ENCODE measurements at regions not wholly inside any gene's neighbourhood (a gene's known extent, or its start where the extent isn't known, plus 50 kb on each side); places are given as distances from the start of the nearest gene placed in this dataset.

DNA sequence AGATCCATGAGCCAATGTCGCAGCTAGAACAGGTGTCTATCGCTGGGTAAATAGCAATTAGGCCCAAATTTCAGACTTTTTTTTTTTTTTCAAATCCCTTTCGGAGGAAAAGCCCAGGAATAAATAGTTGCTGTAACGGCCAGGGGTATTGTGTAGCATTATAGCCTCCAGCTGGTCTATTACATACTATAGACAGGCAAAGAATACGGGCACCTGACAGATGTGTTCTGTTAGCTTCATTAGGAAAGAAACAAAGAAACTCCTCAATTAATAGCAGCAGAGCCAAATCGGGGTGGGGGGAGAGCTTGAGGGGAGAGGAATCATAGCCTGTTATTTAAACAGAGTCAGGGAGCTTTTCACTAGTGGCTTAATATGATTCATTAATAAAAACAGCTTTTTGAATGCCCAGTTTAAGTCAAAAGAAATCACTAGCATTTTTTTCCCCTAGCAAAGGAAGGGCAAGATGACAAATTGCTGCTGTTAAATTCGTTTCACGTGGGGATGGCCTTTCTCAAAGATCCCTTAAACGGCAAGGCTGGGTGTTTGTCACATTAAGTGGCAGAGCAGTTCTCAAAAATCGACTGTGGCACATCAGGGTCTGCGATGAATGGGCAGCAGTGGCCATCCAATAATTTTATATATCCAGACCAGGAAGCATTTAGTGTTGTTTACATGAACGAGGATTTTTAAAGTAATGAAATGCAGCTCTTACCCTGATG is 139.4 kb downstream of the ID4 start:
- no peak for DNase-seq
- Histone ChIP-seq H3K27me3 (replicated peaks; ENCODE audit: control insufficient read depth, insufficient read depth, low read length) (no peaks in the 10 kb centered on the region), H3K4me3 (ENCODE audit: low read depth, low read length) (no peak overlapping the region), H3K4me1 (no peaks in the 10 kb centered on the region), H3K36me3 (ENCODE audit: control insufficient read depth, insufficient read depth, low read length) (no peaks in the 10 kb centered on the region), H3K9me3 (no peaks in the 10 kb centered on the region)
- H3K9me3 Mint-ChIP-seq (ENCODE audit: unreplicated experiment): no peaks in the 10 kb centered on the region
- H3K4me3 Mint-ChIP-seq (ENCODE audit: unreplicated experiment): no peak overlapping the region
- intact Hi-C loops (cut with micrococcal nuclease; ENCODE audit: unreplicated experiment): no loop called here
- H3K4me1 Mint-ChIP-seq (ENCODE audit: low read depth, unreplicated experiment): no peaks in the 10 kb centered on the region
- no peak for TF ChIP-seq CTCF (IDR thresholded peaks at IDR 0.05; ENCODE audit: insufficient read depth in 1 of 2, low read depth in 1 of 2, low read length in 1 of 2, severe bottlenecking in 1 of 2, unreplicated experiment in 1 of 2)
- H3K27me3 Mint-ChIP-seq (ENCODE audit: insufficient read depth, unreplicated experiment): peaks cover 10% of the 10 kb centered on the region
- CTCF ChIA-PET: interaction anchor here (0.7 kb wide), 1 partner anchor 56 kb away, joined by 3 read pairs; no protein-coding TSS in a partner anchor
- H3K36me3 Mint-ChIP-seq (ENCODE audit: insufficient read depth, unreplicated experiment): no peaks in the 10 kb centered on the region
- no TSS peak for BruUV-seq (replicated peaks)
- POLR2A ChIA-PET: no interaction called here
- H3K27ac Mint-ChIP-seq (ENCODE audit: unreplicated experiment): no peak overlapping the region

DNA sequence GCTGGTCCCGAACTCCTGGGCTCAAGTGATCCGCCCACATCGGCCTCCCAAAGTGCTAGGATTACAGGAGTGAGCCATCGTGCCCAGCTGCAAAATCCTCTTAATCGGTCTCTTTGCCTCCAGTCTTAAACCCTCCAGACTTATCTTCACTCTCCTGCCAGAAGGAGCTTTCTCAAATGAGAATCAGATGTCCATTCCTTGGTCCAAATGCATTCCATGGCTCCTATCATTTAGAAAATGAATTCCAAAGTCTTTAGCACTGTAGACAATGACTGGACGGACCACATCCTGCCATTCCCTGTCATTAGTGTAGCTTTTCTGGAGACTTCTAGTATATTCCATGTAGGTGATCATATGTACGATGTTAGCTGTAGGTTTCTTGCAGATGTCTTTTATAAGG is 141.9 kb downstream of the ID4 start:
- CTCF ChIA-PET: no interaction called here
- POLR2A ChIA-PET: no interaction called here

GRCh38 chr6:19979986-19980385 is 142.8 kb downstream of the ID4 start:
- Mint-ChIP-seq H3K9me3 (ENCODE audit: unreplicated experiment) (no peaks in the 10 kb centered on the region), H3K4me1 (ENCODE audit: low read depth, unreplicated experiment) (no peaks in the 10 kb centered on the region), H3K36me3 (ENCODE audit: insufficient read depth, unreplicated experiment) (no peaks in the 10 kb centered on the region), H3K27me3 (ENCODE audit: insufficient read depth, unreplicated experiment) (peaks cover 20% of the 10 kb centered on the region), H3K27ac (ENCODE audit: unreplicated experiment) (no peak overlapping the region), H3K4me3 (ENCODE audit: unreplicated experiment) (no peak overlapping the region)
- no peak for DNase-seq
- CTCF ChIA-PET: no interaction called here
- intact Hi-C loops (cut with micrococcal nuclease; ENCODE audit: unreplicated experiment): no loop called here
- Histone ChIP-seq H3K36me3 (ENCODE audit: control insufficient read depth, insufficient read depth, low read length) (no peaks in the 10 kb centered on the region), H3K4me3 (ENCODE audit: low read depth, low read length) (no peak overlapping the region), H3K9me3 (no peaks in the 10 kb centered on the region), H3K4me1 (no peaks in the 10 kb centered on the region), H3K27me3 (replicated peaks; ENCODE audit: control insufficient read depth, insufficient read depth, low read length) (no peaks in the 10 kb centered on the region)
- POLR2A ChIA-PET: no interaction called here
- BruUV-seq (replicated peaks): no TSS peak
- no peak for TF ChIP-seq CTCF (IDR thresholded peaks at IDR 0.05; ENCODE audit: insufficient read depth in 1 of 2, low read depth in 1 of 2, low read length in 1 of 2, severe bottlenecking in 1 of 2, unreplicated experiment in 1 of 2)

More for the DNA sequence above, 141.9 kb downstream of the ID4 start:
- H3K4me3 ChIP-seq (ENCODE audit: low read depth, low read length): no peak overlapping the region
- Mint-ChIP-seq H3K27me3 (ENCODE audit: insufficient read depth, unreplicated experiment) (peaks cover 24% of the 10 kb centered on the region), H3K27ac (ENCODE audit: unreplicated experiment) (no peak overlapping the region), H3K36me3 (ENCODE audit: insufficient read depth, unreplicated experiment) (no peaks in the 10 kb centered on the region), H3K4me3 (ENCODE audit: unreplicated experiment) (no peak overlapping the region), H3K9me3 (ENCODE audit: unreplicated experiment) (no peaks in the 10 kb centered on the region), H3K4me1 (ENCODE audit: low read depth, unreplicated experiment) (no peaks in the 10 kb centered on the region)
- H3K27me3 ChIP-seq (replicated peaks; ENCODE audit: control insufficient read depth, insufficient read depth, low read length): no peaks in the 10 kb centered on the region
- intact Hi-C loops (cut with micrococcal nuclease; ENCODE audit: unreplicated experiment): no loop called here
- H3K36me3 ChIP-seq (ENCODE audit: control insufficient read depth, insufficient read depth, low read length): no peaks in the 10 kb centered on the region
- TF ChIP-seq CTCF (IDR thresholded peaks at IDR 0.05; ENCODE audit: insufficient read depth in 1 of 2, low read depth in 1 of 2, low read length in 1 of 2, severe bottlenecking in 1 of 2, unreplicated experiment in 1 of 2): no peak
- BruUV-seq (replicated peaks): no TSS peak
- no peak for DNase-seq
- no peaks in the 10 kb centered on the region for H3K9me3 ChIP-seq
- no peaks in the 10 kb centered on the region for H3K4me1 ChIP-seq
